Natural killer cell (primary cell): ENCODE measurements at regions not wholly inside any gene's neighbourhood (a gene's known extent, or its start where the extent isn't known, plus 50 kb on each side); places are given as distances from the start of the nearest gene placed in this dataset.

Experiments
- ATAC-seq, 3 donors: fragments of 150-1000 bp in 2 of 3; fragments of 200-7000 bp in 1 of 3; cut with Tn5 transposase; 1 replicate in 1 of 3; 2 replicates in 2 of 3; pipeline ENCODE4 v1.10.0; 2021; ENCODE audit warnings: mild to moderate bottlenecking in 2 of 3, moderate library complexity in 2 of 3
- DNase-seq, 2 donors: peaks; one replicate each; pipeline versions ENCODE4 v3.0.0 to v3.0.0-alpha.2; 2013 to 2021; ENCODE audit warnings: mixed read lengths in 1 of 2
- H3K27ac ChIP-seq: one replicate; pipeline ENCODE4 v1.5.1; 2013; ENCODE audit warnings: mild to moderate bottlenecking, low read length
- H3K27me3 ChIP-seq: one replicate; pipeline ENCODE4 v1.6.1; 2013; ENCODE audit warnings: low read length; ENCODE audit not compliant: control insufficient read depth, insufficient read depth
- H3K36me3 ChIP-seq: one replicate; pipeline ENCODE4 v1.6.1; 2013; ENCODE audit warnings: low read length; ENCODE audit not compliant: control insufficient read depth, insufficient read depth
- H3K4me1 ChIP-seq: one replicate; pipeline ENCODE4 v1.6.1; 2013; ENCODE audit warnings: low read length; ENCODE audit not compliant: control insufficient read depth, insufficient read depth
- H3K4me3 ChIP-seq: one replicate; pipeline ENCODE4 v1.5.1; 2013; ENCODE audit warnings: low read length
- H3K9me3 ChIP-seq: one replicate; pipeline ENCODE4 v1.6.1; 2013; ENCODE audit warnings: low read length; ENCODE audit not compliant: control insufficient read depth, insufficient read depth
- H3K27ac Mint-ChIP-seq, 2 donors: one replicate each; pipeline ENCODE4 v1.8.0; 2022; ENCODE audit warnings: mild to moderate bottlenecking in 2 of 2, mixed read lengths in 2 of 2, moderate library complexity in 1 of 2
- H3K27me3 Mint-ChIP-seq, 2 donors: one replicate each; pipeline ENCODE4 v1.8.0; 2022; ENCODE audit warnings: low read depth in 2 of 2, mixed read lengths in 2 of 2
- H3K36me3 Mint-ChIP-seq: one replicate; pipeline ENCODE4 v1.8.0; 2022; ENCODE audit warnings: mixed read lengths
- H3K4me1 Mint-ChIP-seq, 2 donors: one replicate each; pipeline ENCODE4 v1.8.0; 2022; ENCODE audit warnings: mixed read lengths in 2 of 2
- H3K4me3 Mint-ChIP-seq: one replicate; pipeline ENCODE4 v1.8.0; 2022; ENCODE audit warnings: mild to moderate bottlenecking, moderate library complexity, mixed read lengths
- H3K9me3 Mint-ChIP-seq, 2 donors: one replicate each; pipeline ENCODE4 v1.8.0; 2022; ENCODE audit warnings: mixed read lengths in 2 of 2
- whole genome bisulfite sequencing: methylation state at CpG from one replicate; pipeline ENCODE4 v1.1.7; 2013; ENCODE audit warnings: missing lambda C conversion rate; ENCODE audit not compliant: insufficient coverage; 5-methylcytosine and 5-hydroxymethylcytosine counted together
- intact Hi-C: fragments of 100-400 bp; cut with micrococcal nuclease; formaldehyde crosslinking; loops from one replicate; pipeline ENCODE4 v1.14.2; 2022
- TF ChIP-seq, protein P1 (sequence below): fragments of 200-600 bp; IDR thresholded peaks from one replicate; pipeline ENCODE4 v1.8.0; 2022; ENCODE audit warnings: antibody characterized with exemption

DNA sequence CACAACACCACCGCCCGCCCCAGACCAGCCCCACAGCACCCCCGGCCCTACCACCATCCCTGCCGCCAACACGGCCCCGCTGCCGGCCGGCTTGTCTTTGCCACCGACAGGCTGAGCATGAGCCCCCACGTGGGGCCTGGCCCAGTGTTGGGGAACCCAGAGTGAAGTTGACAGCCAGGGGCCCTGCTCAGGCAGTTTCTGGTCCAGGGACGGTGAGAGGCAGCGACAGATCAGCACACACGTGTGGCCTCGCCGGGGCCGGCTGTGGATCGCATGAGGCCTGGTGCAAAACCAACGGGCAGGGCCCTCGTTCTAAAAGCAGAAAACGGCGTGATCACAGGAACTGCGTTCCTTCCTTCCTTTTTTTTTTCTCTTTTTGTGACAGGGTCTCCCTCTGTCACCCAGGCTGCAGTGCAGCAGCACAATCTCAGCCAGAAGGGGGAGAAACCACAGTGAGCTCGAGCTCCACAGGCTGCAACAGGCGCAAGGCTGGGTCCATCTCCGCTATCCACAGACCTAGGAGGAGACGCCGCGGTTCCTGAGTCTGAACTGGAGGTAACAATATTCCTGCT, 50.5 kb upstream of the FBRSL1 start:
- H3K4me3 Mint-ChIP-seq = no peak overlapping the region
- peaks cover 0 to 4% of the 10 kb centered on the region in 2 donors for H3K27me3 Mint-ChIP-seq
- H3K36me3 Mint-ChIP-seq = no peaks in the 10 kb centered on the region
- H3K27ac Mint-ChIP-seq = peak overlapping the region in 1 of 2 donors; percentile 29
- peak in 1 of 3 donors; percentile 38 for ATAC-seq
- Histone ChIP-seq H3K36me3 (no peaks in the 10 kb centered on the region), H3K9me3 (no peaks in the 10 kb centered on the region), H3K27me3 (no peaks in the 10 kb centered on the region), H3K4me1 (peaks cover 54% of the 10 kb centered on the region), H3K4me3 (no peak overlapping the region), H3K27ac (peak overlapping the region; percentile 43)
- no peaks in the 10 kb centered on the region for H3K9me3 Mint-ChIP-seq
- WGBS = 45% methylated on average over 28 of the region's 28 CpGs
- intact Hi-C loops = no loop called here
- TF ChIP-seq, protein P1, sequence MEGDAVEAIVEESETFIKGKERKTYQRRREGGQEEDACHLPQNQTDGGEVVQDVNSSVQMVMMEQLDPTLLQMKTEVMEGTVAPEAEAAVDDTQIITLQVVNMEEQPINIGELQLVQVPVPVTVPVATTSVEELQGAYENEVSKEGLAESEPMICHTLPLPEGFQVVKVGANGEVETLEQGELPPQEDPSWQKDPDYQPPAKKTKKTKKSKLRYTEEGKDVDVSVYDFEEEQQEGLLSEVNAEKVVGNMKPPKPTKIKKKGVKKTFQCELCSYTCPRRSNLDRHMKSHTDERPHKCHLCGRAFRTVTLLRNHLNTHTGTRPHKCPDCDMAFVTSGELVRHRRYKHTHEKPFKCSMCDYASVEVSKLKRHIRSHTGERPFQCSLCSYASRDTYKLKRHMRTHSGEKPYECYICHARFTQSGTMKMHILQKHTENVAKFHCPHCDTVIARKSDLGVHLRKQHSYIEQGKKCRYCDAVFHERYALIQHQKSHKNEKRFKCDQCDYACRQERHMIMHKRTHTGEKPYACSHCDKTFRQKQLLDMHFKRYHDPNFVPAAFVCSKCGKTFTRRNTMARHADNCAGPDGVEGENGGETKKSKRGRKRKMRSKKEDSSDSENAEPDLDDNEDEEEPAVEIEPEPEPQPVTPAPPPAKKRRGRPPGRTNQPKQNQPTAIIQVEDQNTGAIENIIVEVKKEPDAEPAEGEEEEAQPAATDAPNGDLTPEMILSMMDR = no peak
- peaks cover 9 to 34% of the 10 kb centered on the region in 2 donors for H3K4me1 Mint-ChIP-seq
- peak in 1 of 2 donors; percentile 55 for DNase-seq

DNA sequence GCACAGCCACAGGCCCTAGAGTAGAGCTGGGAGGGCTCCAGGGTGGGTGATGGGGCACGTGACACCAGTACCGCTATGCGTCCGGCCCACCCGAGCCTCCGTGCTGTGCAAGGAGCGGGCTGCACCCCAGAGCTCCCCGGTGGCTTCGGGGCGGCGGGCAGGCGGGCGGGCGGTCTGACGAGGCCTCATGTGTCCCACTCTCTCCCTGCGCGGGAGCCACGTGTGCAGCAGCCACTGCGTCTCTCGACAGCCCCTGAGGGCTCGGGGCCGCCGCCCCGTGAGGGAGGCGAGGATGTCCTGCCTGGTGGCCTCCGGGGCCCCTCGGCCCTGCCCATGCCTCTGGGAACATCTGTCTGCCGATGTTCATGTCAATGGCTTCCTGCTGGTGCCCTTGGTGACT, 51.2 kb upstream of the FBRSL1 start:
- TF ChIP-seq, protein P1 = no peak
- Mint-ChIP-seq H3K4me3 (no peak overlapping the region), H3K9me3 (no peaks in the 10 kb centered on the region), H3K27me3 (peaks cover 0 to 4% of the 10 kb centered on the region in 2 donors), H3K4me1 (peaks cover 5 to 30% of the 10 kb centered on the region in 2 donors), H3K27ac (no peak overlapping the region), H3K36me3 (no peaks in the 10 kb centered on the region)
- Histone ChIP-seq H3K9me3 (no peaks in the 10 kb centered on the region), H3K27ac (no peak overlapping the region), H3K27me3 (no peaks in the 10 kb centered on the region), H3K4me1 (peaks cover 54% of the 10 kb centered on the region), H3K4me3 (no peak overlapping the region), H3K36me3 (no peaks in the 10 kb centered on the region)
- 96% methylated on average over 28 of the region's 28 CpGs for WGBS
- intact Hi-C loops = no loop called here
- ATAC-seq = no peak
- no peak for DNase-seq

DNA sequence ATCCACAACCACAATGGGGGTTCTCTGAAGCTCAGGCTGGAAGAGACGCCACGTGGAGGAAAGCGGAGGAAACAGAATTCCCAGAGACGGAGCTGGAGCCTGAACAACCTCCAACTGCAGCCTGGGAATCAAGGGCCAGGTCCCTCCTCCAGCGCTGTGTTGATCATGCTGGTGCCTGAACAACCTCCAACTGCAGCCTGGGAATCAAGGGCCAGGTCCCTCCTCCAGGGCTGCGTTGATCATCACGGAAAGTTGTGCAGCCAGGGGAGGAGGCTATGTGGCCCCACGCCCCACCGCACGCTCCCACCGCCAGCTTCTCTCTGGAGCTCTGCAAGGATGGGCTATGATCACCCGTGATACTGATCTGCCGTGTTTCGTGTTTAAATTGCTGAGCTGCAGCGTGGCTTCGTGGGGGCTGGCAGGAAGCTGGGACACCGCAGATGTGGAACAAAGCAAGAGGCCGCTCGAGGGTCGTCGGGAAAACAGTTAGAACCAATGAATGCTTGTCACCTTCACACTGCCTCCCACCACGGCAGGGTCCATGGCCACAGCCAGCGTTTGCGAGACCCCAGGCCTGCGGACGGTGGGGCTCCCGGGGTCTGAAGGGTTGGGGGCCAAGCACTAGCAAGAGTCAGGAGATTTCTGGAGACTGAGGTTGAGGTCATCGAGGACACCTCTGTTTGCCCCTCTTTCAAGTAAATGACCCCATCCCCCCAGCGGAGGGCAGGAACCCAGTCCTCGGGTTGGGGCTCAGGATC, 51.8 kb upstream of the FBRSL1 start:
- ATAC-seq = no peak
- Mint-ChIP-seq H3K4me1 (peaks cover 0 to 28% of the 10 kb centered on the region in 2 donors), H3K27me3 (peaks cover 0 to 7% of the 10 kb centered on the region in 2 donors), H3K9me3 (no peaks in the 10 kb centered on the region), H3K4me3 (no peak overlapping the region), H3K27ac (no peak overlapping the region), H3K36me3 (no peaks in the 10 kb centered on the region)
- no peaks in the 10 kb centered on the region for H3K36me3 ChIP-seq
- H3K27ac ChIP-seq = no peak overlapping the region
- no peak overlapping the region for H3K4me3 ChIP-seq
- intact Hi-C loops = no loop called here
- DNase-seq = peak in 1 of 2 donors; percentile 53
- H3K4me1 ChIP-seq = peaks cover 55% of the 10 kb centered on the region
- 57% methylated on average over 30 of the region's 30 CpGs for WGBS
- TF ChIP-seq, protein P1 = no peak
- H3K27me3 ChIP-seq = no peaks in the 10 kb centered on the region
- H3K9me3 ChIP-seq = no peaks in the 10 kb centered on the region
